Left colon (tissue), 2 donors: ENCODE measurements at regions not wholly inside any gene's neighbourhood (a gene's known extent, or its start where the extent isn't known, plus 50 kb on each side); places are given as distances from the start of the nearest gene placed in this dataset.

Experiments used
- ATAC-seq: fragments of 200-7000 bp; cut with Tn5 transposase; one replicate; pipeline ENCODE4 v1.9.1; 2020; ENCODE audit warnings: mild to moderate bottlenecking, moderate library complexity
- DNase-seq, 2 donors: peaks; one replicate each; pipeline ENCODE4 v3.0.0-alpha.2; 2020
- intact Hi-C, 2 donors: fragments of 100-400 bp; cut with DNase I in 1 of 2; cut with micrococcal nuclease in 1 of 2; formaldehyde crosslinking; loops; one replicate each; pipeline versions ENCODE4 v1.11.2 to v1.14.0; 2022; cut with DNase I, micrococcal nuclease
- donor health status: DM: no; HTN: no; CAD: no.
- donor health status: DM: yes; HTN: yes; CAD: no.

DNA sequence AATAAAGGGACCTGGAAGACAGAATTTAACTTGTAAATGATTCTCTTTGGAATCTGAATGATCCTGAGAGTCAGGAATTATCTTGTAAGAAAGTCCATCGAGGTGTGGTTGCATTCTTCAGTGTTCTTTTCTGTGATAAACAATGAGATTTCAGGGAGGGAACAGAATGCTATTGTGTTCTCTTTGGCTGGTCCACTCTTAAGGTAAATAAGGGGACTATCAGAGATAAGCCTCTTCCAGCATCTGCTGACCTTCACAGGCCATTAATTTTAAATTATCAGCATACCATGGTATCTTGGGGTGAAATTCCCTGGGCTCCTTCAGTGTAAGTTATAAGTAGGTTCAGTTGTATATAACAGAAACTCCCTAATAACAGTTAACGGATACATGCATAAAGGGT lies 107.1 kb upstream of the ARHGAP24 start:
- intact Hi-C loops, result no loop called here
- DNase-seq (no peak), ATAC-seq (no peak)

DNA sequence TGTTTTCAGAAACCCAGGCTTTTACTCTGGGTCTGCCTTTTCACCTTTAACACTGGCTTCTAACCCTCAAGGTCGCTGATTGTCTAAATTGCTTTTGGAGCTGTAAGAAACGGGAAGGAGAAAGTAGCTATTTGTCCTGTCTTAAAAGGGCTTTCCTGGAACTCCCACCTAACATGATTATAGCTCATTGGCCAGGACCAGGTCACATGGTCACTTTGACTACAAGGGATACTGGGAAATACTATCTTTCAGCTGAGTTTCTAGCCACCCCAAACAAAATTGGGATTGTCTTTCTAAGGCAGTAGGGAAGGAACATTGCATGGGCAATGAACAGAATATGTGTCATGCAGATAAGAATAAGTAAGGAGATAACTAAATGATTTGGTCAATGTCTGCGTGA lies 106.7 kb upstream of the ARHGAP24 start:
- ATAC-seq, result no peak
- intact Hi-C loops, result no loop called here
- DNase-seq, result no peak

DNA sequence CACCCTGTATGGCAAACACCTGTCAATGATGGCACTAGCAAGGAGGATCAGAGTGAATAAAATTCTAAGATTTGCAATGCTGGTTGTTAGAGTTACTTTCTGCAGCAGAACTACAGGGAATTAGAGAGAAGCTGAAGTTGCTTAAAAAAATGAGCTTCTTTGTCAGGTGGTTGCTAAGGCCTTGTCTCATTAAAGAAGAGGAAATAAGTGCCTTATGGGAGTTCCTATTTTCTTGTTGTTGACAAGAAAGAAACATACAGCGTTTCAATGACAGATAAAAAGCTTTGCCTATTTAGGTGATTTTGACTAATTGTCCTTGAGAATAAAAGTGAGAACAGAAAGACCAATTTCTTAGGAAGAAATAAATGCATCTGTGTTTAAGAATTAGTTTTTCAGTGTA lies 106.0 kb upstream of the ARHGAP24 start:
- DNase-seq, result no peak
- intact Hi-C loops, result no loop called here
- ATAC-seq, result no peak

DNA sequence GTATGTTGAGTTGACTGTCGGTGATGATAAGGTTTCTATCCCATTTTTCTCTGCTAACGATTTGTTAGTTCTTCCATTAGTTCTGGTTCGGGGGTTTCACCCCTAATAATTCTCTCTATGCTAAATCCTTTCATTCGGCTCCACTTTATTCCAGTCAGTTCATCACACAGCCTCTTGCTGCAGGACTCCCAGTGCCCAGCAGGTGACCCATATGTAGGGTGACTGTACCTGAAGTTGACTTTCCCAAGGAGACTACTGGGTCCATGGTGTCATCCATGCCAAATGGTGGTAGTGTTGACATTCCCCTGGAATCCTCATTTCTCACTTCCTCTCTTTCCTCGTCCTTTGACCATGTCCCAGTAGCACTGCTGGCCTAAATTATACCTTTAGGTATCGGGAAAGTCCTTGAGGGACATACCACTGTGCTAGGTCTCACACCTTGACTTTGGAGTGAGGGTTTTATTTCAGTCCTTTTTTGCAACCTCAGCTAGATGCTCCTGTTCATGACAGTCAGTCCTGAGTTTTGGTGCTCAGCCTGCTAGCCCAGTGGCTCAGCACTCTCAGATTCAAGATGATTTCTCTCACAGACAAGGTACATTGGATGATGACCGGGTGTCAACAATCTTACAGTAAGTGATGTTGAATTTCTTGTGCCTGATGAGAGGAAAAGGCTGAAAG lies 105.1 kb upstream of the ARHGAP24 start:
- ATAC-seq (no peak), DNase-seq (no peak)
- intact Hi-C loops, result no loop called here

DNA sequence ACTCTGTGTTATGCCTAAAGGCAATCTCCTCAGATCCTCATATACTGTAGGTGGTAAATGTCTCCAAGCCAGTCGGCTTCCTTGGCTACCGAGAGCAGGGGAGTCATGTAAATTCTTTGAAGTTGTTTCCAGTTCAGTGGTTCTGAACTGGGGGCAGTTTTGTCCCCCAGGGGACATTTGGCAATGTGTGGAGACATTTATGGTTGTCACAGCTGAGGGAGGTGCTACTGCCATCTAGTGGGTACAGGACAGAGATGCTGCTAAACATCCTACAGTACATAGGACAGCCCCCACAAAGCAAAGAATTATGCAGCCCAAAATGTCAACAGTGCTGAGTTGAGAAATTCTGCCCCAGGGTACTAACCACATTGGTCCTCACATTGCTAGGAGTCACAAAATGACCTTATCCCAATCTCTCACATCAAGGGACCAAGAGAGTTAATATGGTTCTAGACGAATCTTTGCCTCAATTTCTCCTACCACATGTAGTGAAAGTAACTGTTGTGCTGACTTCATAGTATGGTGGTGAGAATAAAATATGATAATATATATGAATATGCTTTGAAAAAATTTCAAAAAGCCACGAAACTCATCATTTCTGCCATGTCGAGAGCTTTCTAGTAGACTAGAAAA lies 104.4 kb upstream of the ARHGAP24 start:
- intact Hi-C loops, result no loop called here
- ATAC-seq (peak; percentile 63), DNase-seq (peak in 1 of 2 donors; percentile 23)

DNA sequence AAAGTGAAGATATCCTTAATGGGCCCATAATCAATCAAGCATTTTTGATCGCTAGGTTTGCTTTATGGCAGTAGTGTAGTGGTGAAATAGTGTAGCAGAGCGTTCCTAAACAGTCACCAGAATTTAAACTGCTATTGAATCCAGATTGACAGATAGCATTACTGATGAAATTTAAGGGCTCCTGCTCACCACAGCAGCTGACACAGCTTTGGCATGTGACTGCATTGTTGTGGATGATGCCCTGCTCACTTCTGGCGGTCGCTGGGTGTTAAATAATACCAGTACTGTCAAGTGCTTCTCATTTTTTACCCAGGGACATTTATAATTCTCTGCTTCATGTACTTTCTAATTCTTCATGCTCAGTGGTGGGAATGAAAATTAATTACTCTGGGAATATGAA lies 102.0 kb upstream of the ARHGAP24 start:
- ATAC-seq (no peak), DNase-seq (no peak)
- intact Hi-C loops, result no loop called here

DNA sequence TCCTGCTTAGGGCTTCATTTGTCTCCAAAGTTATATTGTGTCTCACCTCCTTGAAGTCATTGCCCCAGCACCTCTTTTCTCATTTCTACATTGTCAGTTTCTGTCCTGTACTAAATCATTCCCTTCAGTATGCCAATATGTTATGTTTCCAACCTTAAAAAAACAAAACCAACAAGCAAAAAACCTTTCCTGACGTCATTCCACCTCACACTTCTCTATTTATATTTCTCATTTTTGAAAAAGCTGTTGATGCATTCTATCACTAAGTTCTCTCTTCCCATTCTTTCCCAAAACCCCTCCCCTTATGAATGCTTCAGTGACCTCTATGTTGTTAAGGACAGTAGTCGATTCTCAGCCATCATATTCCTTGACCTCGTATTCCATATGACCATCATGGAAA lies 98.7 kb upstream of the ARHGAP24 start:
- intact Hi-C loops, result no loop called here
- DNase-seq, result no peak
- ATAC-seq, result no peak

DNA sequence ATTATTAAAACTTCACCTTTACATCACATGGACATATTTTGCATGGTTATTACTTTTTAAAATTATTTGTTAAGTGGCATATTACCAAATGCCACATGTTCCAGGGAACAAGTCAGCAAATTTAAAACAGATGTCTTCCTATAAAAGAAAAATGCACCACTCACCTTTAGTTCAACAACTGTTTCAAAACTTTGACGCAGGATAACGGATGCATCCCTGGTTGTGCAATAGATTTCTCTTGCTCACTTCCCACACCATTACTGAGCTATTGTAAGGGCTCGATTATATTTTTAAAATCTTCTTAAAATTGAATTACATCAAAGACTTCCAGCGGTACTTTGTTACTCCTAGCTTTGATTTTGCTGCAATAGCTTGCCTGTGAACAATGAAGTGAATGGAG lies 93.0 kb upstream of the ARHGAP24 start:
- intact Hi-C loops, result no loop called here
- DNase-seq, result no peak

DNA sequence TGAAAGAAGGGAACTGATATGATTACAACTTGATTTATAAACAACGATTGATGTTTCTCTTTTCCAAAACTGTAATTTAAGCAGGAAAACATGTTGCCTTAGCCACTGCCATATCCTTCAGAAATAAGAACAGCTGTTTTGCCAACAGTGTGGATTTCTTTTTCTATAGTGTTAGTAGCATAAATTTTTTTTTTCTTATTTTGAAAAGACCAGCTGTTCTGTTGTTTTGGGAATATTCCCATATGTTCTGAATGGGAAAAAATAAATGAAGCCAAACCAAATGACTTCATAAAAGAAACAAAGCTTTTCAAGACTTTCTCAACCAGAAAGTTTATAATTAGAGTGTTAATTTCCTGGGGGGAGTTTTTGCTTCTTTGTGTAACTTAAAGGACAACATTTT lies 83.9 kb upstream of the ARHGAP24 start:
- no peak for ATAC-seq
- no peak for DNase-seq
- intact Hi-C loops, result no loop called here

More for the DNA sequence above, 93.0 kb upstream of the ARHGAP24 start:
- no peak for ATAC-seq

DNA sequence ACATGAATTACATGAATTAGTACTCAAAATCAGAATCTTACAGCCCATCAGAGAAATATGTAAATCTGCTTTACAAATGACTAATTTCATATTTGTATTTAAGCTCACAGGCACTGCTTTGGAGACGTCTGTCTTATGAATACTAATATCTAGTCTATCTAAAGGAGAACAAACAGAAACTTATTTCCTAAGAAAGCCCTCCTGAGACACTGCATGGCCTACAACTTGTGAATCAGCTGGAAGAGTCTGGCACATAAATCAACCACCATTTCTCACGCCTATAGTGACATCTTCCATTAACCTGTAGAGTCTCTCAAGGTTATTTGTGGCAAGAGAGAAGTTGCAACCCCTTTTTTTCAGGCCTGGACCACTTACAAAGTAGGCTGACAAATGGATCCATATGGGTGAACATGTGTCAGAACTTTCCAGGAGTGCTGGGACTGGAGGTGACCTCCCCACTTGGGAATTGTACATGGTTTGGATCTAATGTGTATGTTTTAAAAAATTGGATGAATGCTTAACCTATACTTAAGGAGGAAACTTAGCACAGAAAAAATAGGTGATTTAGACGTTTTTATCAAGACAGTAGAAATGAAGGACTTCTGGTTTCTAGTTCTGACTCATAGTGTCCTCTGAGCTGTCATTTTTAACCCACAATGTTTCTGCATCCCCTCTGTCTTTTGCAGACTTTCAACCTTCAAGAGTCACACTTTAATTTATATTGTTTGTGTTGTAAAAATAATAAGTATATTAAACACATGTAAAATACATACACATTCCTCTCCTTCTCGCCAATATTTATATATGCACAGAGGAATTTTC lies 83.2 kb upstream of the ARHGAP24 start:
- DNase-seq, result no peak

DNA sequence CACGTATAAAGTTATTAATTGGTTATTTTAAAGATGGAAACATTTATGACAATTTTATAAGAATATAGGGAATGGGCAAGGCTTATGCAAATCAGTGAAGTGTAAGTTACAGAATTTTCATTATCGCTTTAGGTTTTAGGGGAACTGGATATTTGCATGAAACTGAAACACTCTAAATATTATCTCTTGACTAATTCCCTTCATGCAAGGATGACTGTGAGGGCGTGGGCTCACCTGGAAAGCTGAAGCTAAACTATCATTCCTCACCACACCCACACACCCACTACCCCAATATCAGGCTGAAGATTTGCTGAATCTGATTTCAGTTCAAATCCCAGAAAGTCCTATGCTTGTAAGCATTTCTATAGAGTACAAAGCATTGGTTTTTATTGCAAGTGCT lies 81.7 kb upstream of the ARHGAP24 start:
- DNase-seq, result no peak
- ATAC-seq, result no peak
- intact Hi-C loops, result no loop called here

More for the DNA sequence above, 83.2 kb upstream of the ARHGAP24 start:
- ATAC-seq, result no peak
- intact Hi-C loops, result no loop called here

DNA sequence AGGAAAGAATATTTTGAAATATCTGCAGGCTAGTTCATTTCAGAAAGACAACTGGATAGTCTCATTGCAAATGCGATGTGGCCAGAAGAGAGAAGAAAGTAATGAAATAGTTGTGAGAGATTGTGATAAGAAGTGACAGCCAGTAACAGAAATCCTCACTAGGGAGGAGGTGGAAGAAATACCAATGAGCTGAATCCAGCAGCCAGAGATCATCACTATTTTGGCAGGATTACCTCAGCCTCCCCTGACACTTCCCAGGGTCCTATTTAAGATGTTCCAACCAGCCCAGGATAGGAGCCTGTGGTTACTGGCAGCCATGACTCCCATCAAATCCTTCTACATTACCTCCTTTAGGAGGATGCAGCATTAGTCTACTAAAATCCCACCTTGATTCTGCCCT lies 76.7 kb upstream of the ARHGAP24 start:
- no peak for ATAC-seq
- intact Hi-C loops, result no loop called here
- no peak for DNase-seq

DNA sequence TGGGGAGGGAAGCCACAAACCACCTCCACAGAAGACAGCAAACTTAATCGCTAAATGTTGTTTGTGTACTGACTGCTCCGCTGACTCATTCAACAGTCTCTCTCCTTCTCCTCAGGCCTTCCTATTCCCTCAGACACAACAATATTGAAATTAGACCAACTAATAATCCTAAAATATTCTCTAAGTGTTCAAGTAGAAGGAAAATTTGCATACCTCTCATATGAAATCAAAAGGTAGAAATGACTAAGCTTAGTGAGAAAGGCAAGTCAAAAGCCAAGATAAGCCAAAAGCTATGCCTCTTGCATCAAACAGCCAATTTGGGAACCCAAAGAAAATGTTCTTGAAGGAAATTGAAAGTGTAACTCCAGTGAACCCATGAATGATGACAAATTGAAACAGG lies 75.7 kb upstream of the ARHGAP24 start:
- no peak for ATAC-seq
- intact Hi-C loops, result no loop called here
- DNase-seq, result no peak

DNA sequence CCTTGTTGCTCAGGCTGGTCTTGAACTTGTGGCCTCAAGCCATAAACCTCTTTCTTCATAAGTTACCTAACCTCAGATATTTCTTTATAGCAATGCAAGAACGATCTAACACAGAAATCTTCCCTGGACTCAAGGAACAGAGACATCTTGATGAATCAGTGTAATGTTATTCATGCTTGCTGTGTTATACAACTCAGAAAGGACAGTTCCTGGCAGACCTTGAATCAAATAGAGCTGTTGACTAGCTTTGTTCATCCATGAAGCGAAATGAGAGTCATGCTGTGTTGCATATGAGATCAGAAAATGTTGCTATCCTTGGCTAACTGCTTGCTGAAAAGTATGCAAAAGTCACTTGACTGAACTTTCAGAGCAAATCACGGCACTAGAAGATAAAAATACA lies 72.6 kb upstream of the ARHGAP24 start:
- ATAC-seq (no peak), DNase-seq (no peak)
- intact Hi-C loops, result no loop called here

DNA sequence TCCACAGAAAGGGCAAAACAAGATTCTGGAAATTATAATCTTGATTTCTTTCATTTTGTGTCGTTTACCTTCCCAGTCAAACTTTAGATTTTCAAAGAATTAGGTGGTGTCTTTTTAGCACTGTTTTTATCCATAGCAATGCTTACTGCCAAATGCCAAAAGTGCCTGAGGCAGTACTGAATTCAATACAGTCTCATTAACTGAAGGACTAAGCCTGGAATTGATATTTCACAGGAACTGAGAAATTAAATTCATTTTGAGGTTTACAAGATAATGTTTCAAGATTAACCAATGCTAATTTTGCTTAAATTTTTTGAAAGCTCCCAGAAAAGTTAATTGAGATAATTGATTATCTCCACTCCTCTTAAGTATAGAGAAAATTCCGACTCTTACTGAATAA lies 68.8 kb upstream of the ARHGAP24 start:
- intact Hi-C loops, result no loop called here
- DNase-seq (no peak), ATAC-seq (no peak)

DNA sequence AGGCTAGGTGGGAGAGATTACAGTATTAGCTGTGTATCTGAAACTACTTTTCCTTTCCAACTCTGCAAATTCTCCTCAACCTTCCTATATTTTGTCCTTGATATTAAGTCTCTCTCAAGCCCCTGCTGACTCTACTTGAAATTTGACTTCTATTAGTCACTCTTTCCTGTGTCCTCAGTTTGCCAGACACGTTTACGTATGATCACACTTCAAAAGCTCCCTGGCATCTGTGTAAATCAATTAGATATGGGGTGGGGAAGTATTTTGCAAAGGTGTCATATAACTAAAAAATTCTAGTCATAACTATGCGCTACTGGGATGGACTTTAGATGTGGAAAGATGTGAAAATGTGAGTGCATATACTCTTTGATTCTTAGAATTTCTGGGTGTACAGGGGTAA lies 67.4 kb upstream of the ARHGAP24 start:
- intact Hi-C loops, result no loop called here
- ATAC-seq, result no peak

DNA sequence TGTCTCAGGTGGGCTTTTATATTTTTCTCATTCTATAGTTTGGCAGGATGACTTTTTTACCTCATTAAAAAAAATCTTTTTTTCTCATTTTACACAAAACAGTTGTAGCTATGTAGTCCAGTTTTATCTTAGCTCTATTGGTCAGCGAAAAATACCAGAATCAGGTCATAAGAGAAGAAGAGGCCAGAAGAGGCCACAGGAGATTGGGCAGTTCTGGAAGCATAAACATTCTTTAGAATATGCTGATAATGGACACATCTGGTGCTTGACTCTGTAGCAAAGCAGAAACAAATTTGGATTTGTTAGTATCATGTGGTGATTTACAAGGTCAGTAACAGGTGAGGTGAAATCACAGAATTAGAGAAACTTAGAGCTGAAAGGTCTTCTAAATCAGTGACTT lies 66.6 kb upstream of the ARHGAP24 start:
- ATAC-seq (no peak), DNase-seq (no peak)
- intact Hi-C loops, result no loop called here

More for the DNA sequence above, 67.4 kb upstream of the ARHGAP24 start:
- no peak for DNase-seq

DNA sequence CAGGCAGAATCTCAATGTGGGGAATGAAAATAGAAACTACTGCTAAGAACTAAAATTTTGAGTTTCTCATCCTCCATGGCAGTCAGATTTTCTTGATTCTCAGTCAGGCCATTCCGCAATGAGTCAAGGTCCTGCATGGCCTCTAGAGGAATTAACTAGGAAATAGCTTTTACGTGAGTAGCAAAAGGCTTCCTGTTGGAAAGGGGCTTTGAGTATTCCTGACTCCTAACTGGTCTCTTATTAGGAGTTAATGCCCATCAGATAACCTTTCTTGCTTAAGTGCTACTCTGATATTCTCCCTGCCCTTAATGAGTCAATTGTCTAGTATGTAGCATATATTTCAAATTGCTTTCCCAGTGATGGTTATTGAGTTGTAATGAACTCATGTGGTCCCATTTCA lies 65.7 kb upstream of the ARHGAP24 start:
- no peak for ATAC-seq
- intact Hi-C loops, result no loop called here

DNA sequence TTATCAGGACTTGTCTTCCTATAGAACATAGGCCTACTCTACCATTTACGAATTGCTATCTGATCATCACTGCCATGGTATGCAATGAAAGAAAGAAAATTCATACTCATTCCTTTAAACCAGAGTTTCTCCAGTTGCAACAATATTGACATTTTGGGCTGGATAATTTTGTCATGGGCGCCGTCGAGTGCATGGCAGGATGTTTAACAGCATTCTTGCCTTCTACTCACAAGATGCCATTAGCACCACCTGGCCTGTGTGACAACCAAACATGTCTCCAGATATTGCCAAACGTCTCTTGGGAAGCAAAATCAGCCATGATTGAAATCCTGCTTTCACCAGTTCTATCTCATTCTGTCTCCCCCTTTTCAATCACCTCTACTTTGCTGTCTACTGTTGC lies 63.6 kb upstream of the ARHGAP24 start:
- no peak for ATAC-seq

More for the DNA sequence above, 65.7 kb upstream of the ARHGAP24 start:
- DNase-seq, result no peak

DNA sequence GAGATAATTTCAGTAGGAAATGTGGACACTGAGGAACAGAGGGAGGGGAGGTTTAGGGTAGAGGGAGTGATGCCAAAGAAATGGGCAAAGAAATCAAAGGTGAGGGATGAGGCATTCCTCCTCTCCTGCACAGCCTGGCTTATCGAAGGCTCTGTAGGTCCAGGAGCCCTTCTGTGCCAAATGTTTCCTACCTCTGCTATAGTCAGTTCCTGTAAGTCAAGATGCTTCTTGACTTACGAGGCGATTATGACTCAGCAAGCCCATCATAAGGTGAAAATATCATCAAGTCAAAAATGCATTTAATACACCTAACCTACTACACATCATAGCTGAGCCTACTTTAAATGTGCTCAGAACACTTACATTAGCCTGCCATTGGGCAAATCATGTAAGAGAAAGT lies 60.0 kb upstream of the ARHGAP24 start:
- DNase-seq, result no peak
- intact Hi-C loops, result no loop called here
- ATAC-seq, result no peak

More for the DNA sequence above, 63.6 kb upstream of the ARHGAP24 start:
- DNase-seq, result no peak
- intact Hi-C loops, result no loop called here
